ENCODE measurements at regions not wholly inside any gene's neighbourhood (a gene's known extent, or its start where the extent isn't known, plus 50 kb on each side); places are given as distances from the start of the nearest gene placed in this dataset.

DNA sequence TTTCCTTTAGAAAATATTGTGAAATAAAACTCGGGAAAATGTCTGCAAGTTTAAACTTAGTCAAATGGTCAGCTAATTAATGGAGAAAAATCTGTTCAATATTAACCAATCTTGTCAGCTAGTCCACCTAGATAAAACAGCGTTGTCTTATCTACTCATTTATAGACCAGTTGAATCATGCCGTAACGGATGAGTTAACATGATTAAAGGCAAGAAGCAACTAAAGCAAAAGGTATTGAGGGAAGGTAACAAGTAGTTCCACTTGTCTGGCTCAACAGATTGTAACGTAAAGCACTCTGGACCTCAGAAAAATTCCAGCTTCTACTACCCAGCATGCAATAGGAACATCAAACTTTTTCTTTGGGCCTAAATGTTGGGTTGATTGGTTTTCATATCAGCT lies 958.2 kb downstream of the DIAPH3 start:
- no peaks in the 10 kb centered on the region for H3K36me3 ChIP-seq
- no peak overlapping the region for H3K27ac ChIP-seq
- TF ChIP-seq, protein P1, sequence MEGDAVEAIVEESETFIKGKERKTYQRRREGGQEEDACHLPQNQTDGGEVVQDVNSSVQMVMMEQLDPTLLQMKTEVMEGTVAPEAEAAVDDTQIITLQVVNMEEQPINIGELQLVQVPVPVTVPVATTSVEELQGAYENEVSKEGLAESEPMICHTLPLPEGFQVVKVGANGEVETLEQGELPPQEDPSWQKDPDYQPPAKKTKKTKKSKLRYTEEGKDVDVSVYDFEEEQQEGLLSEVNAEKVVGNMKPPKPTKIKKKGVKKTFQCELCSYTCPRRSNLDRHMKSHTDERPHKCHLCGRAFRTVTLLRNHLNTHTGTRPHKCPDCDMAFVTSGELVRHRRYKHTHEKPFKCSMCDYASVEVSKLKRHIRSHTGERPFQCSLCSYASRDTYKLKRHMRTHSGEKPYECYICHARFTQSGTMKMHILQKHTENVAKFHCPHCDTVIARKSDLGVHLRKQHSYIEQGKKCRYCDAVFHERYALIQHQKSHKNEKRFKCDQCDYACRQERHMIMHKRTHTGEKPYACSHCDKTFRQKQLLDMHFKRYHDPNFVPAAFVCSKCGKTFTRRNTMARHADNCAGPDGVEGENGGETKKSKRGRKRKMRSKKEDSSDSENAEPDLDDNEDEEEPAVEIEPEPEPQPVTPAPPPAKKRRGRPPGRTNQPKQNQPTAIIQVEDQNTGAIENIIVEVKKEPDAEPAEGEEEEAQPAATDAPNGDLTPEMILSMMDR (IDR thresholded peaks at IDR 0.05) = no peak
- intact Hi-C loops (cut with DNase I) = no loop called here
- H3K27me3 ChIP-seq = no peaks in the 10 kb centered on the region
- ATAC-seq = no peak
- H3K4me1 ChIP-seq = no peaks in the 10 kb centered on the region
- no peaks in the 10 kb centered on the region for H3K9me3 ChIP-seq
- no peak overlapping the region for H3K4me3 ChIP-seq
- no peak for DNase-seq

DNA sequence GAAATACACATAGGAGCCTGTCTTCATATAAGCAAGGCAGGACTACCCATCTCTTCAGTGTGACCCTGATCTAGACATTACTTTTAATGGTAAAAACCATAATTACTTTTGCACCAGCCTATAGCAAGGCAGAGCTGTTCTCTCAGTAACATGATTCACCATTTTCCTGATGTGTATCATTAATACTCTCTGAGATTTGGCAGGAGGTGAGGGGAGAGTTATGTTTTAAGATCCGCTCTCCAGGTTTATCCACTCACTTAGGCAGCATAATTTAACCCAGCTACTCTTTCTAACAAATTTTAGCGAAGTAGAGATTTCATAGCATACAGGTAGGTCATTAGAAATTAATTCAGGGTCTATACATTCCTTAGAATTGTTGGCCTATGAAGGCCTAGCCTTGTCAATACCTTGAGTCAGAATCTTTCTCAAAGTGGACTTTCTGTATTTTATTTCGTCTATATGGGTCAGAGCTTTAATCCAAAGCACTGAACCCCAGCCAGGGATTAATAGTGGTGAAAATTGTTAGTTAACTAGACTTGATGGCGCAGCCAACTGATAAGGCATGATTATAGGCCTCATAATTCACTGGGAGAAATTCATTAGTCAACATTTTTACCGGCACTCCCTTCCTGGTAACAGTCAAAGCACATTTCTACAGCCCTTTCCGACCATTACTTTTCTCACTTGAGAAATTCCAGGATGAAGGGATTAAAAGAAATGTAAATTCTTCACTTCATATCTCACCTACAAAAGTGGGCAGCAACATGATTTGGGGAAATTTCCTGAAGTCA lies 955.1 kb downstream of the DIAPH3 start:
- TF ChIP-seq, protein P1 (IDR thresholded peaks at IDR 0.05) = no peak
- intact Hi-C loops (cut with DNase I) = no loop called here
- no peak for ATAC-seq
- DNase-seq = no peak
- no peaks in the 10 kb centered on the region for H3K27me3 ChIP-seq
- H3K4me1 ChIP-seq = no peaks in the 10 kb centered on the region
- H3K36me3 ChIP-seq = no peaks in the 10 kb centered on the region
- H3K9me3 ChIP-seq = no peaks in the 10 kb centered on the region
- H3K27ac ChIP-seq = no peak overlapping the region
- no peak overlapping the region for H3K4me3 ChIP-seq

DNA sequence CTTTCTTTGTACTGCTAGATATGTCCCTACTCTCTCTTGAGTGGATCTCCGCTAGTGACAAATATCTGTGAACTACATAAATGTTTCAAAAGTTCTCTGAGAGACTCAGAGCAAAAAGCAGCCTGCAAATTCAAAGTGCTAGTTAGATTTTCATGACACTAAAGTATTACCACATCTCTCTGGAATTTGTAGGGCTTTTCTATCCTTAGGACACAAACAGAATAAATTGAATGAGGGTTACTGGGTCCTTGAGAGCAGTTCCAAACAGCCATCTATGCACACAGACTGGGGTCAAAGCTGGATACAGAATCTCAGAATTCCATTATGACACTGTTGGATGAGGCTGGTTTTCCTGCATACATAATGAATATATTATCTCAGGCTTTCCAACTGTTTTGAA lies 953.2 kb downstream of the DIAPH3 start:
- Histone ChIP-seq H3K36me3 (no peaks in the 10 kb centered on the region), H3K27me3 (no peaks in the 10 kb centered on the region), H3K27ac (no peak overlapping the region), H3K4me1 (no peaks in the 10 kb centered on the region), H3K4me3 (no peak overlapping the region), H3K9me3 (no peaks in the 10 kb centered on the region)
- intact Hi-C loops (cut with DNase I) = no loop called here
- ATAC-seq = no peak
- DNase-seq = no peak
- TF ChIP-seq, protein P1 (IDR thresholded peaks at IDR 0.05) = no peak

DNA sequence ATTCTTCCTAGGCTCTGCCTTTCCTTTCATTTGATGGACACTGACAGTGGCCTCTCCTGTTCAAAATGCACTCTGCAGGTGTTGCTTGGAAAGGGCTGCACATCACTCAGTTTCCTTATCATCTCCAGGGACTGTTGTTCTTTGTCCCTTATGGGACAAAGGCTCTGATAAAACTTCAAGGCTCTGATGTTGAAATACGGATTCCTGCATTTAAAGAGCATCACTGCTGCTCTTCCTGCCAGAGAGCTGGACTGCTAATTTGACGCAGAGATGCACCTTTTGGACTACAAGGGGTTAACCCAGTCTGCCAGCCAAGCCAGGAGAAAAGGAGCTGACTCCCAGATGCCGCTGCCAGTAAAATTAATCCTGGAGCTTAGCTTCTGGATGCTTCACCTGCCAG lies 952.1 kb downstream of the DIAPH3 start:
- TF ChIP-seq, protein P1 (IDR thresholded peaks at IDR 0.05) = no peak
- intact Hi-C loops (cut with DNase I) = no loop called here
- DNase-seq (no peak), ATAC-seq (no peak)
- Histone ChIP-seq H3K27me3 (no peaks in the 10 kb centered on the region), H3K9me3 (no peaks in the 10 kb centered on the region), H3K4me3 (no peak overlapping the region), H3K4me1 (no peaks in the 10 kb centered on the region), H3K27ac (no peak overlapping the region), H3K36me3 (no peaks in the 10 kb centered on the region)

DNA sequence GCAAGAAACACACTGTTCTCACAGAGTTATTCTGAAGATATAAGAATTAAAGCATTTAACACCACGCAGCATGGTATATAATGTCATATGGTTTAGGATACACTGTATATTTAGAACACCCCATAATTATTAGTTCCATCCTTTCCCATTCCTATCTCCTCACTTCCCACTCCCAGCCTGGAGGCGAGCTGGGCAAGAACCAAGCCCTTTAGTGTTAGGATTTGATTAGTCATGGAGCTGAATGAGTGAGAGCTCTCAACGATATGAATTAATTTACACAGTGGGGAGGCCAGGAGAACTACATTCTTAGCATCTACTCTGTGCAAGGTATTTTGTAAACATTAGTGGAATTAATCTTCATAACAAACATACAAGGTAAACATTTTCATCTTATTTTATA lies 934.3 kb downstream of the DIAPH3 start:
- H3K27me3 ChIP-seq = no peaks in the 10 kb centered on the region
- intact Hi-C loops (cut with DNase I) = no loop called here
- no peaks in the 10 kb centered on the region for H3K9me3 ChIP-seq
- no peaks in the 10 kb centered on the region for H3K4me1 ChIP-seq
- no peak overlapping the region for H3K4me3 ChIP-seq
- H3K27ac ChIP-seq = no peak overlapping the region
- ATAC-seq (no peak), DNase-seq (no peak)
- TF ChIP-seq, protein P1 (IDR thresholded peaks at IDR 0.05) = no peak
- H3K36me3 ChIP-seq = no peaks in the 10 kb centered on the region

DNA sequence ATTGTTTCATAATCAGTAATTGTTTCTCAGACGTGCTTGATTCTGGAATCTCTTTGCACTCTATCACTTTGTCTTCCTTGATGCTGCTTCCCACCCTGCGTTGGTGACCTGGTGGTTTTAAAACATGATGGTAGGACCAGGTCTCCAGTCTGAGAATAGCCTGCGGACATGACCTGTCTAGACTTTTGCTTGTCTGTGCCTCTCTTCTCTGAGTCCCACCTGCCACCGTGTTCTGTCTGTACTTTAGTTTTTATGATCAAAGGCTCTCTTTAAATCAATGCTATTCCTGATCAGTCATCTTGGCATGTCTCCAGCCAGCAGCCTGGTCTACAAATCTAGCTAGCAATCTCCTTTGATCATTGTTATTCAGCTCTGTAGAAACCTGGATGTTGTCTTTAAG lies 933.9 kb downstream of the DIAPH3 start:
- Histone ChIP-seq H3K27ac (no peak overlapping the region), H3K27me3 (no peaks in the 10 kb centered on the region), H3K4me1 (no peaks in the 10 kb centered on the region), H3K4me3 (no peak overlapping the region), H3K9me3 (no peaks in the 10 kb centered on the region), H3K36me3 (no peaks in the 10 kb centered on the region)
- intact Hi-C loops (cut with DNase I) = no loop called here
- DNase-seq (no peak), ATAC-seq (no peak)
- TF ChIP-seq, protein P1 (IDR thresholded peaks at IDR 0.05) = no peak

Data from upper lobe of right lung (tissue), 1 donor.